Ishikawa (cell line): ENCODE measurements at regions not wholly inside any gene's neighbourhood (a gene's known extent, or its start where the extent isn't known, plus 50 kb on each side); places are given as distances from the start of the nearest gene placed in this dataset.

Experiments
- CEBPB ChIP-seq: IDR thresholded peaks from 2 replicates; pipeline ENCODE4 v1.6.1; 2012
- CREB1 ChIP-seq: IDR thresholded peaks from 2 replicates; pipeline ENCODE4 v1.6.1; 2012; ENCODE audit warnings: low read depth
- EGR1 ChIP-seq: IDR thresholded peaks from 2 replicates; pipeline ENCODE4 v1.6.1; 2012
- EP300 ChIP-seq: IDR thresholded peaks from 2 replicates; pipeline ENCODE4 v1.6.1; 2012; ENCODE audit warnings: borderline replicate concordance
- FOXM1 ChIP-seq: IDR thresholded peaks from 2 replicates; pipeline ENCODE4 v1.6.1; 2012; ENCODE audit warnings: low read depth, borderline replicate concordance
- NFIC ChIP-seq: IDR thresholded peaks from 2 replicates; pipeline ENCODE4 v1.6.1; 2012
- RAD21 ChIP-seq: IDR thresholded peaks from 2 replicates; pipeline ENCODE4 v1.6.1; 2012; ENCODE audit warnings: low read depth
- REST ChIP-seq: IDR thresholded peaks from 2 replicates; pipeline ENCODE4 v1.6.1; 2012; ENCODE audit warnings: low read depth, mild to moderate bottlenecking
- TAF1 ChIP-seq: IDR thresholded peaks from 2 replicates; pipeline ENCODE4 v1.6.1; 2012; ENCODE audit warnings: low read depth, mild to moderate bottlenecking
- TCF12 ChIP-seq: IDR thresholded peaks from 2 replicates; pipeline ENCODE4 v1.6.1; 2012; ENCODE audit warnings: low read depth
- TEAD4 ChIP-seq: IDR thresholded peaks from 2 replicates; pipeline ENCODE4 v1.6.1; 2012
- YY1 ChIP-seq: IDR thresholded peaks from 2 replicates; pipeline ENCODE4 v1.6.1; 2012; ENCODE audit warnings: low read depth
- ZBTB7A ChIP-seq: IDR thresholded peaks from 2 replicates; pipeline ENCODE4 v1.6.1; 2012; ENCODE audit warnings: low read depth
- TF ChIP-seq, protein P1 (sequence below): IDR thresholded peaks from 2 replicates; pipeline ENCODE4 v1.6.1; 2012
- TF ChIP-seq, protein P2 (sequence below): IDR thresholded peaks from 2 replicates; pipeline ENCODE4 v1.6.1; 2012

DNA sequence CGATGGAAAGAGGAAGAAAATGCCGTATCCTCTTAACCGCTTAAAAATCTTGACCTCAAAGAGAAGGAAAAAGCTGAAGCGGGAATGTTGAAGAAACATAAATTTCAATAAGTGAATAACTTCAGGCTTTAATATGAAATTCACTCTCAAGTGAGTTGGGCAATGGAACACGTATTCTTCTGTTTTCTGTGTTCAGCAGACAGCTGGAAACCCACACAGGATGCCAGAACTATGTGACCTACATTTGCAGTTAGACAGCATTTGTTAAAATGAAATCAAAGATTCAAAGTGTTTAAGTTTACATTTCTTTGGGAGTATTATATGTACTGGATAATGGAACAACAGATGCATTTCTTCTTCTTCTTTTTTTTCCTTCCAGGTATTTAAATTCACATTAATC, 80.5 kb upstream of the SPATS2L start:
- TF ChIP-seq ZBTB7A (no peak), YY1 (no peak), CREB1 (no peak), CEBPB (no peak), EGR1 (no peak), NFIC (no peak), RAD21 (no peak), EP300 (no peak), TAF1 (no peak), TEAD4 (no peak), REST (no peak), FOXM1 (no peak), TCF12 (no peak)
- TF ChIP-seq, protein P1, sequence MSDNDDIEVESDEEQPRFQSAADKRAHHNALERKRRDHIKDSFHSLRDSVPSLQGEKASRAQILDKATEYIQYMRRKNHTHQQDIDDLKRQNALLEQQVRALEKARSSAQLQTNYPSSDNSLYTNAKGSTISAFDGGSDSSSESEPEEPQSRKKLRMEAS: no peak
- TF ChIP-seq, protein P2, sequence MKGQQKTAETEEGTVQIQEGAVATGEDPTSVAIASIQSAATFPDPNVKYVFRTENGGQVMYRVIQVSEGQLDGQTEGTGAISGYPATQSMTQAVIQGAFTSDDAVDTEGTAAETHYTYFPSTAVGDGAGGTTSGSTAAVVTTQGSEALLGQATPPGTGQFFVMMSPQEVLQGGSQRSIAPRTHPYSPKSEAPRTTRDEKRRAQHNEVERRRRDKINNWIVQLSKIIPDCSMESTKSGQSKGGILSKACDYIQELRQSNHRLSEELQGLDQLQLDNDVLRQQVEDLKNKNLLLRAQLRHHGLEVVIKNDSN: no peak

DNA sequence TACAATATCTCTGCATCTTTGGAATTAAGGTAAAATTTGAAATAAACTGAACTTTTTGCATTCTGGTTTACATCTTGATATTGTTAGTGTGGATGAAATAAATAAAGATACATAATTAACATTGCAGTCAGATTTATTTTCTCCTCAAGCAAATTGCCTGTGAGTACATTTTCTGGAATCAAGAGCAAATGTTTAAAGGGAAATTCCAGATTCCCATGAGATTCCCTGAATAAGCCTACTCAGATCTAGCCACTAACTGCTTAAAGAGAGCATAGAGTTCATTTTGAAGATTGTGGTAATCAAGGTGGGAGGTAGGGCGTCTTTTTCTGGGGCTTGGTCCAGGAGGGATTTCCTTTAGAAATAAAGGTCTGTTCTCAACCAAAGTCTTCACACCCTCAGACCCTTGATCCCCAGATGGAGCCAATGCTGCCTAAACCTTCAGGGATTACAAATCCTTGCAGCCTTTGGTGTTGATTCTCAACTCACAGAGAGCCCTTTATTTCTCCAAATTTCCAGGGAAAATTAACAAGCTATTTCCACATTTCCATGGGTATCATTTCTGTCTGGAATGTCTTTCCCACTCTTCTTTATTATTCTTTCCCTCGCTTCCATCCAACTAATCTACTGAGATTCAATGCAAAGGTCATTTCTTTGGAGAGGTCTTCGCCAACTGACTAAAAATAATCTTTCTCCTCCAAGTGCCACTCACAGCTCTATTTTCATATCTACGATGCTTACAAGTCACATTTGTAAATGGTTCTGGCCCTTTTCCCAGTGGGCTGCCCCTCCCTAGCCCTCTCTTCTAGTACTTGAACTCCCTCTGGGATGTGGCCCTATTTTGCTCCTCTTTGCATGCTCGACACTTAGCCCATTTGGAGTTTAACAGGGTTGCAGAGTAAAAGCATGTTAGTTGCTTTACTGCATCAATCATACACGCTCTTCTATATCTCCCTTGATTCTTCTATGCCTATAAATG, 79.8 kb upstream of the SPATS2L start:
- TF ChIP-seq TAF1: no peak
- TF ChIP-seq FOXM1: no peak
- TF ChIP-seq, protein P2: no peak
- TF ChIP-seq YY1: no peak
- no peak for TF ChIP-seq TEAD4
- TF ChIP-seq NFIC: no peak
- no peak for TF ChIP-seq EP300
- no peak for TF ChIP-seq REST
- no peak for TF ChIP-seq RAD21
- TF ChIP-seq, protein P1: no peak
- TF ChIP-seq TCF12: no peak
- no peak for TF ChIP-seq CREB1
- TF ChIP-seq CEBPB: no peak
- TF ChIP-seq EGR1: no peak
- TF ChIP-seq ZBTB7A: no peak

DNA sequence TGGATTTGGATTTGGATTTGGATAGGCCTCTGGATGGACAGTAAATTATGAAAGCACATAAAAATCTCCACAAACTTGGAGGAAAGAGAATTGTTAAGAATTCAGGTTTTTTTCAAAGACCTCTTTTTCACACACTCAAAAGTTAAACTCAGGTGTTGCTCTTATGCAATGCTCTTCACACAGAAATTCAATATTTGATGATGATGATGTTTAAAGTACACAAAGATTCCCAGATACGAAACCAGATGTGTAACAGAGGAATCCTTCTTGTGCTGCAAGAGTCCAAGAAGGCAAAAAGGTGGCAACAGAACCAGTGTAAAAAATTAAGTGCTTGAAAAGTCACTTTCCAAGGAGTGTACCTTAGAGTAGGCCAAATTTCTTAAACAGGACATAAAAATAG, 75.8 kb upstream of the SPATS2L start:
- TF ChIP-seq TAF1 (no peak), CREB1 (no peak)

DNA sequence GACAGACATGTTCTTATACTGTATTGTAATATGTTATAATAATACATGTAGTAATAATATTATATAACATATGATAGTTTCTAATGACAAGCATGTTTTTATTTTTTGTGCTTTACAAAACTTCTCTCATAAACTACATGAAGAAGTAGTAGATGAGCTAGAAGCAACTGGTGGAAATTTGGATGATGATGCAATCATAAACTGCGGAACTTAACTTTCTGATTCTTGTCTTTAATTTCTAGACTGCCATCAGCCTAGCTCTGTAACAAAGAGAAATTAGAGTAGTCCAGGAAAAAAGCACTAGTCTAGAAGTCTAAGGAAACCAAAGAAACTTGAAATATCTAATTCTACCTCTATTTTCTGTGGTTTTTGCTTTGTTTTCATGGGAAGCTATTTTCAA, 71.0 kb upstream of the SPATS2L start:
- TF ChIP-seq EP300 (no peak), ZBTB7A (no peak), CREB1 (no peak), CEBPB (no peak), TEAD4 (no peak), EGR1 (no peak), FOXM1 (no peak), TCF12 (no peak), RAD21 (no peak)
- TF ChIP-seq, protein P1: no peak

DNA sequence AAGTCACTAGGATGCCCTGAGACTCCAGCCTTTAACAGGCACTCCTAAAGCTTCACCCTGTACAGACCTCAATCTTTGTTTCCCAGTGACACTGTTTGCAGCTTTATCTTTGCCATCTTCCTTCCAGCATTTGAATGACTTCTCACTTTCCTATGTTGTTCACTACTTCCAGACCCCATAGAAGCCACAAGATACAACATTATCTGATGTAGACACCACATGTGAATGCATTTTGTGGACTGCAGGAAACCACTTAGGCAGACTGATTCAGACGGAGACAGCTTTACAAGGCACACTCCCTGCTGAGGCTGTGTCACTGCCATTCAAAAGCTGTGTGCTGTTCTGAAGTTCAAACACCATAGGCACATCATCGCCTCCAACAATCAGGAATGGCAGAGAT, 67.3 kb upstream of the SPATS2L start:
- TF ChIP-seq CREB1: no peak
- no peak for TF ChIP-seq FOXM1
- TF ChIP-seq, protein P2: no peak

DNA sequence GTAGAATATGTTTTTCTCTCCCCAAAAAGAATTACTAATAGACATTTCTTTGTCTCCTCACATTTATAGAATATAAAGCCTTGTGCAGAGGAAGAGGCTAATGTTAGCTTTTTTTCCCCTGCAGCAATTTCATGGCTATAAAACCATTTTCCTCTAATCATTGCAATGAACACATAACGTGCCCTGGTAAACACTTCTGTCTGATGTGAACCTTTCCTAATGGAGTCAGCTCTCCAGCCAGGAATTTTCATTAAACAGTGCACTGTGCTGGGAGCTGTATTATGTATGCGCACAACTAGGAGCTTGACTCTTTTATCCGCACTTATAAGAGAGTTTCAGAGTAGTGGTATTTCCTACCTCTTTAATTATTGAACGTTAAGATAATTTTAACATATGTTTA, 63.9 kb upstream of the SPATS2L start:
- TF ChIP-seq TAF1 (no peak), CREB1 (no peak), CEBPB (no peak), EGR1 (no peak), REST (no peak), TEAD4 (no peak), FOXM1 (no peak), TCF12 (no peak), RAD21 (no peak), ZBTB7A (no peak), EP300 (no peak), NFIC (no peak), YY1 (no peak)
- TF ChIP-seq, protein P1: no peak
- TF ChIP-seq, protein P2: no peak
